ENCODE measurements at regions not wholly inside any gene's neighbourhood (a gene's known extent, or its start where the extent isn't known, plus 50 kb on each side); places are given as distances from the start of the nearest gene placed in this dataset.

DNA sequence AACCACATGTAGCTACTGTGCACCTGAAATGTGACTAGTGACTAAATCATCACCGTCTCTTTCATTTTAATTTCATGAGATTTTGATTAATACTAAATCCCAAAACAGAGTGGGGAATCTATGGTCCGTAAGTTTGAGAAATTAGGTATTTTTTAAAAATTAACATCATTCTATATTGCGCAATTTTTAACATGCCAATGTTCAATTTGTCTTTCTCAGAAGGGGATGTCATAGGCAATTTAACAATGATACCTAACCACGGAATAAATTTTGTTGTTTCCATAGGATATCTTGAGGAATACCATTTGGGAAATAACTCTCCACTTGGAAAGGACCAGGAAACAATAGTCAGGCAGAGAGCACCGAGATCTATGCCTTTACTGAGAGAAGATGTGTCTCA is 267.7 kb downstream of the FAM76B start:
- TF ChIP-seq, protein P1, sequence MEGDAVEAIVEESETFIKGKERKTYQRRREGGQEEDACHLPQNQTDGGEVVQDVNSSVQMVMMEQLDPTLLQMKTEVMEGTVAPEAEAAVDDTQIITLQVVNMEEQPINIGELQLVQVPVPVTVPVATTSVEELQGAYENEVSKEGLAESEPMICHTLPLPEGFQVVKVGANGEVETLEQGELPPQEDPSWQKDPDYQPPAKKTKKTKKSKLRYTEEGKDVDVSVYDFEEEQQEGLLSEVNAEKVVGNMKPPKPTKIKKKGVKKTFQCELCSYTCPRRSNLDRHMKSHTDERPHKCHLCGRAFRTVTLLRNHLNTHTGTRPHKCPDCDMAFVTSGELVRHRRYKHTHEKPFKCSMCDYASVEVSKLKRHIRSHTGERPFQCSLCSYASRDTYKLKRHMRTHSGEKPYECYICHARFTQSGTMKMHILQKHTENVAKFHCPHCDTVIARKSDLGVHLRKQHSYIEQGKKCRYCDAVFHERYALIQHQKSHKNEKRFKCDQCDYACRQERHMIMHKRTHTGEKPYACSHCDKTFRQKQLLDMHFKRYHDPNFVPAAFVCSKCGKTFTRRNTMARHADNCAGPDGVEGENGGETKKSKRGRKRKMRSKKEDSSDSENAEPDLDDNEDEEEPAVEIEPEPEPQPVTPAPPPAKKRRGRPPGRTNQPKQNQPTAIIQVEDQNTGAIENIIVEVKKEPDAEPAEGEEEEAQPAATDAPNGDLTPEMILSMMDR (IDR thresholded peaks at IDR 0.05) = no peak
- TF ChIP-seq POLR2A (IDR thresholded peaks at IDR 0.05) = no peak

Measured in esophagus squamous epithelium (tissue), 4 donors.